ENCODE measurements at regions not wholly inside any gene's neighbourhood (a gene's known extent, or its start where the extent isn't known, plus 50 kb on each side); places are given as distances from the start of the nearest gene placed in this dataset.

DNA sequence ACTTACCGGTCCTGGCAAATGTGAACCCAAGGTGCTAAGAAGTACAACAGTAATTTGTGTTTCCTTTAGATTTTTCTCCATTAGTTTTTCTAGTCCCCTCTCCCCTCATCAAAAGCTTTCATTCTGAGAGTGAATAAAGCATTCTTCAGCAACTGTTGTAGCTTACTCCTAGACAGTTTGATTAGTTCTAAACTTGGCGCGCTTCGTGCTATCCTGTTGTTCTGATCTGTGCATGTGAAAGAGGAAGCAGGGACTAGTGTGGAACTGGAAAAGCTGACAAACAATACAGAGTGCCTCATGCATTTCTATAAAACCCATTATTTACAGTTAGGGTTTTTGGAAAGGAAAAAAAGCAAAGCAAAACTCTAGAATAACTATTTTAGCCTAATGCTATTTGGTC lies 556.9 kb upstream of the SLIT2 start:
- DNase-seq, result no peak

DNA sequence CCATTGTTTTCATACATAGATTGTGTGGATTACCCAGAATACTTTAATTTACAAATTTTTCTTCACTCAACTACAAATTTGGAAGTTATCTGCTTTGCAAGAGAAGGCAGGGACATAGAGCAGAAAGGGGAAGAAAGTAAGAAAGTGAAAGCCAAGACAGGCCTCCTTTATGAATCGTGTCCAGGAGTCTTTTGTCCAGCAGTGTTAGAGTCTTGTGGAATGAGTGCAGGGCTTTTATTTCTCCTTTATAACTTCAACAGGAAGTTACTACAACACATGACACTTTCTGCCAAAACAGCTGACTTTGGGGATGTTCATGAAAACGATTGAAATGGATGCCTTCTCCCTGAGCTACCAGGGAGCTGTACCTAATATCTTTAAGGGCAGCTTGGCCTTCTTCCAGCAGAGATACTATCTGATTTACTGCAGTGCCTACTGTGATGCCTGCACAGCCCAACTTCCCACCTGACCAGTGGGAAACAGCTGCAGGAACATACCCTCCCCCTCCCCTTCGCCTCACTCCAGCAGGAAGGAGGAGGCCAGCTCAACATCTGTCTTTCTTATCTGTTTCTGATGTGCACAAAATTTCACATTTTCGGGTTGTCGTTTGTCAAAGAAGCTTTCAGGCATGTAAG lies 557.7 kb upstream of the SLIT2 start:
- DNase-seq, result no peak

DNA sequence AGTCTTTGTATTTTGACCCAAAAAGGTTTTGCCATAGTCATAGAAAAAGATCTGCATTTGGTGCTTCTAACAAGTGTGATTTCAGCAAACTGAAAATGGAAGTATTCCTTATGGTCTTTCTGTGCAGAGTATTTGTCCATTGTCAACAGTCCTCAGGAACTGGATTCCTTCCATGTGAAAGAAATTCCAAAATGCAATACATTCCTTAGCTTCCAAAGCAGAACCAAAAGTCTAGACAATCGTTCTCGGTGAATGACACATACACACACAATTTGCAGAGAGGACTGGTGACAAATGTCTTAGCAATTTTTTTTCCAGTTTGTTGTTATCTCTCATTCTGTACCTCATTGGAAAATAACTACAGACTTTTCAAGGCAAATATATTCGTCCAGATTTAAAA lies 562.2 kb upstream of the SLIT2 start:
- DNase-seq, result no peak

DNA sequence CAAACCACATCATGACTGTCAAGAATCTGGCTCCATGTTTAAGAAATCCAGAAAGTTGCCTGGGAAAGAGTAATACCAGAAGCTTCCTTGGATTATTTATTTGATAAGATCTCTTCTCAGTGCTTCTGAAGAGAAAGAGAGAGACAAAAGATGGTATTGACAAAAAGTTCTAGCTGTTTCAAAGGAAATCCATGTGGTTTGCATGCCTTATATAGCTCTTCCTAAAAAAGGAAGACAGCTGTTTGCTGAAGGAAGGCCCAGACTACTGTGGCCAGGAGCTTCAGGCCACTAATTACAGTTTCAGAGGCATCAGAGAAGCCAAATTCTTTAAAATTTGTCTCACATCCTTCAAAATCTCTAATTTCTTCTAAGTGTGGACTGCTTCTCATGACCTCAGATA lies 565.2 kb upstream of the SLIT2 start:
- DNase-seq, result no peak

DNA sequence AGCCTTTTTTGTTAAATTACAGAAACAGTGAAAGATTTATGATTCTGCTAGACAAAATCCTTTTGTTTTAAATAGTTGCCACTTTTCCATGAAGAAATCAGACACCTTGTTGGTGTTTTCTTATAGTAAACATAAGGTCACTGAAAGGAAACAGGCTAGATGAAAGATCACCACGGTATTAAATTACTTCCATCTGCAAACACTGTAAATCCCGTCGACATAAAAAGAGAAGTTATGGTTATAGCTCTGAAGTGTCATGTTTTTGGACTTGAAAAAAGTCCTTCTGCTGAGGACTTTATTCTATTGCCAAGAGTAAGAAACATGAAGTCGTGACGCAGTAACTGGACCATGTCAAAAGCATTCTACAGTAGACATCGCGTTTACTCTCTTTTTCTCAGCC lies 567.6 kb upstream of the SLIT2 start:
- DNase-seq, result no peak

DNA sequence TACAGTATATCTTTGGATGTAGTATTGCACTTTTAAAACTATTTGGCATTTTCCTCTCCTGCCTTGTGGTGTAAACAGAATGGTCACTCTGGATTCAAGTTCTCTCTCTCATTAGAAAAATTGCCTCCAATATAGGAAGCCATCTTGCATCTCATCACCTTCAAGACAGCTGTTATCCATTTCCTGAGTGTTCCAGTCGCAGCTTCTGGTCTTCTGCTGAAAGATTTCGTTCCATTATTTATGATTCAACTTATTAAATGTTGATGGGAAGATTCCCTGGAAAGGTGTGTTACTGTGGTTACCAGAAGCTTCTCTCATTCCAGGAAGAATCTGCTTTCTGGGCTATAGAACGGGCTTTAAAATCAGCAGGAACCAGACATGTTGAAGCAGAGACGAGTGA lies 568.3 kb upstream of the SLIT2 start:
- no peak for DNase-seq

DNA sequence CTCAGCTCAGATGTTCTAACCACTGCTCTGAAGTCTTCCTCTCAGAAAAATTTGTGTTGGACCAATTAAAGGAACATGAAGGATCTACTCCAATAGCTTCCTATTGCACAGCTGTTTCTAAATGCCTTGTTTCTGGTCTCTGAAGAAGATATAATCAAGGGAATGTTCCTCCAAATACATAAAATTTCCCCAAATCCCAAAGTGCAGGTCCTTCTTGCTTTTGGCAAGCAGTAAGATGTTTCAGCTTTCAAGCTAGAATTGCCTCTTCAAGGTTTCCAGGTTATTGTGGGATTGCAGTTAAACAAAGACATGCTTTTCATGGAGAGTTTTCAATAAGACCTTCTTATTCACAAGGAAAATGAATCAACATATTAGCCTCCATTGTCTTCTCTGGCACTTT lies 574.5 kb upstream of the SLIT2 start:
- DNase-seq, result no peak

DNA sequence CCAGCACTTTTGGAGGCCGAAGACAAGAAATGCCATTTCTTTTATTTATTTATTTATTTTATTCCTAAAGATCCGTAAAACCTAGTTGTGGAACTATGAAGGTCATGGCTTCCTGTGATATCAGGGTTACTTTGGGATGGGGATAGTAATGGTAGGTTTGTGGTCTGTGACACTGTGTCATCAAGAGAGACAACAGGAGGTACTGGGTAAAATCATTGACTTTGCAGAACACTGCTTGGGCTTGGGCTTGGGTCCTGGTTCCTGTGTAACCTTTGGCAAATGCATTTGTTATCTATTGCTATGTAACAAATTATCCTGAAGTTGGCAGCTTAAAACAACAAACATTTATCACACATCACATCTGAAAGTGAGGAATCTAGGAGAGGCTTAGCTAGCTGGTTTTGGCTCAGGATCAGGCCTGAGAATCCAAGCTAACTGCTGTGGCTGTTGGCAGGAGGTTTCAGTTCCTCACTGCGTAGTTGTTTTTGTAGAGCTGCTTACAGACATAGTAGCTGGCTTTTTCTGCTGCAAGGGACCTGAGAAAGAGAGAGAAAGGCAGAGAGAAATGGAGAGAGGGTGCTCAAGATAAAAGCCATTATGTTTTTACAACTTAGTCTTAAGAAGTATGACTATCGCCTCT lies 576.4 kb upstream of the SLIT2 start:
- no peak for DNase-seq

DNA sequence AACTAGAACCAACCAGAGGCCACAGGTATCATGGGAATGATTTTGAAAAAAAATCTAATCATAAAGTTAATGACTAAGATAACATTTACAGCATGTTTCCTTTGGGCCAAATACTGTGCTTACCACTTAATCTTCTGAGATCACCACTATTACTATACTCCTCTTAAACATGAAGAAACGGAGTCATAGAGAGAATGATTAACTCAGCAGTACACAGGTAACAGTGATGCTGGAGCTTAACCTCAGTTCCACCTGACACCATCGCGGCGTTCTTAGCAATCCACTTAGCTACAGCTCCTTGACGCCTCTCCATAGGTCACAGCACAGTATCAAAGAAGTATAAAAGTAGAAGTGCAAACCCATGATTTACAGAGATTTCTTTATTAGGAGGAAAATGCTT lies 592.6 kb upstream of the SLIT2 start:
- DNase-seq, result no peak

DNA sequence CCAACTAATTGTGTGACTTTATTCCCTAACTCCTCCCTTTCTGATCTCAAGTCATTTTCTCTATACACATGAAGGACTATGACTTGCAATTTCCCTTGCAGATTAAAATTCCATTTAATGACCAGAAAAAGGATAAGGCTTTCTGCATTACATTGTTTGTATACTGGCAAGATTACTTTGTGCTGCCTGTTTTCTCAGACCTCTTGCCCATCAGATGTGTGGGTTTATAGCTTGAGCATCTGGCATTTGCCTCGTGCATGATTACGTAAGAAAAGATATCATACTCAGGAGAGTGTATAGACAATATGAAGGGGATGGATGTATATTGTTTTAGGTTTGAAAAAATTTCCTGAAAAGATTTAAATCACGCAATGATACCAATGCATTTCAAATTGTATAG lies 593.8 kb upstream of the SLIT2 start:
- DNase-seq, result no peak

DNA sequence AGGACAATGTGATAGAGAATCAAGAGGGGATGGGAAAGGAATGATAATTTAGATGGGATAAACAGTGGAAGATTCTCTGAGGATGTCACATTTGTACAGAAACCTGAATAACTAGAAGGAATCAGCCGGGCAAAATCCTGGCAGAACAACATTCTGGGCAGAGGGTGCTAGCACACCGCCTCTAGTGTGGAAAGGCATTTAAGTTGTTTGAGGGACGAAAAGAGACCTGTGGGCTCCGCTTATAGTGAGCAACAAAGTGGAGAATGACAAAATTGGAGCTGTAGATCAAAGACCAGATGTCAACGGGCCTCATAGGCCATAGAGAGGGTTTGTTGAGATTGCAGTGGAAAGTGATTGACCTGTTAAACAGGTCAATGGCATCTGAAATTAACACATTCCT lies 596.0 kb upstream of the SLIT2 start:
- DNase-seq, result no peak

DNA sequence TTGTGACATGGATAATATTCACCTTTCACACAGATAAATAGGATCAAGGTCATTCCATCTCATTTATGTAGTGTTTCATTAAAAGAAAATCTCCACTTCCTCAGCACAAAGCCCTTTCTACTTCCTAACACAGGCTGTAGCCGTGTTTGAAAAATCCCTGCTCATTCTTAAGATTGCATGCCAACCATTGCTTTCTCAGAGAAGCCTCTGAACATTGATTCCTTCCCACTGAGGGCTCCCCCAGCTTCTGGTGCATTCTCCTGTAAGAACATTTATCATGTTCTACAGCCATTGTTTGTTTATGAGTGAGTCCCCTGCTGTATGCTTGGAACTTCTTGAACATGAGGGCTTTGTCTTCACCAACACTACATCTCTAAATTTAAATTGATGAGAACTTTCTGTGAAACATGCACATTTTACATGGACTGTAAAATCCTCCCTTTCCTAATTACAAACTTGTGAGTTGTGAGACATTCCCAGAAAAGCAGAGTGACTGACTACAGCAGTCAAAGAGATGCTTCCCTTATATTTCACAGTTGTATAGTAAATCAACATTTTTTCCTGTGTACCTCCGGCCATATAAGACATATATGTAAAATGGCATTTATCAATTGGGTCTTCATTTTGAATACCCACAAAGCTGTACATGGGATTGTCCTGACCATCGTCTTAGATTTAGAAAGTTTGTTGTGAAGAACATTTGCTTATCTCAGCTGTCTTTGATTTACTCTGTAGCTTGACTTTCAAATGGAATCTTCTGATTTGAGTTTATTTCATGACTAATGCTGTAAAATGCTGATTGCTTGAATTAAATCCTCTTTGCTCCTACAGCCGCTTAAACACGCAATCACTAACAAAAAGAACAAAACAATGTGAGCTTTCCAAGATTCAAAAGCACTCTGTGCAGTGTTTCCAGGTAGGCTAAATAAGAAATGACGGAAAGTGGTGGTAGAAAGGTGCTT lies 600.5 kb upstream of the SLIT2 start:
- no peak for DNase-seq

DNA sequence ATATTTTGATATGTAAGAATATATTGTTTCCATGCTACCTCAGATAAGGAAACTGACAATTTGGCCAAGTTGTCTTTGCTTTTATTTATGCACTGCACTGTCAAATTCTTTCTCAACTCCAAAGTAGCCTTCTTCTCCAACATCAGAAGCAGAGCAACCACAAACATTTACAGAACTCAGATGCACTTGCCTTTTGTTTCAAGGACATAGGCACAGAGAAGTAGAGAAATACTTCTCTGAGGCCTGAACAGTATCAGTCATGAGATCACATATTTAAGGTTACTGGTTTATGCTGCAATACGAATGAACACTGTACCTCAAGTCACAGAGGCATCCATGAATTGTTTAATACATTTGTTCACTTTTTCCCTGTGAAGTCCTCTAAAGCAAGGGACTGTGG lies 606.1 kb upstream of the SLIT2 start:
- DNase-seq, result no peak

DNA sequence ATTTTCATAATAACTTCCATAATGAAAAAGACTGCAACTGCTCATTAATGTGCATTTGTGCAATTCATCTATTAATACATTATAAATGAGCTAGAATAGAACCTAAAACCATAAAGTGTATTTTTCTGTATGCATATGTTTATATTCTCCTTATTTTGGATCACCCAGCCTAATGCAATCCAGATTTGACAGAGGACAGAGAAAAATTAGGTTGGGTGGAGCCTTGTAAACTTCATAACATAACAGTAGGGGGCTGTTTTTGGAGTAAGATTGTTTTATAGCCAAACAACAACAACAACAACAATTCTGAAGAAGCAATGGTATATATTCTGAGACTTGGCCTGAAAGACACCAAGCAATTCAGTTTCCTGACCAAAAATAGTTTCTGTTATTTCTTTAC lies 615.3 kb upstream of the SLIT2 start:
- DNase-seq, result no peak

DNA sequence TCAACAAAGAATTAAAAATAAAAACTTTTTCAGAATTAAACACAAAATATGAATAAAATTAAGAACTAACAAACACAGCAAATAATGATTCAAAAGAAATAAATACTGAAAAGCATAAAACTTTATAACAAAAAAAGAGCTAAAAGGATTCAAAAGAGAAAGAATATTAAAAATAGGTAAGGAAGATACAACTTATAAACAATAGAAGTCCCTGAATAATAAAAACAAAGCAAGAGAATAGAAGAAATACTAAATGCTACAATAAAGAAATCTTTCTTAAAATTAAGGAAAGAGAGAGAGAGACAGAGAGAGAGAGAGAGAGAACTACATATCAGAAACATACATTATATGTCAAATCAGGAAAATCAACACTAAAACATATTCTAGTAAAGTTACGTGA lies 619.9 kb upstream of the SLIT2 start:
- DNase-seq, result no peak

DNA sequence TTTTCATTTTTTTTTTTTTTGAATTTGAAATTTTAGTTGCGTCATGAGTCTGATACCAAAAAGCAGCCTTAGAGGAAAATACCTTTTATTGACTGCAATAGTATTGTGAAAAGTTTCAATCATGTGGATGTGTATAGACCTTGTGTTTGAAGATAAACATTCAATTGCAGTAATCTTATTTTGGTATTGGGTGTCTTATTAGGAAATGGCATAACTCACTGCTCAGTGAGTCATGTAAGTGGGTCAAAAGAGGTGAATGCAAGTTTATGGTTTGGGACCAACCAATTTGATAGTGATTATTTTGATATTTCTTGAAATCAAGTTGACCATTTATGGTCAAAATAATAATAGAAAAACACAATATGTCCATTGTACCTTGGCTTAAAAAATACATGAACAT lies 627.8 kb upstream of the SLIT2 start:
- DNase-seq, result no peak

DNA sequence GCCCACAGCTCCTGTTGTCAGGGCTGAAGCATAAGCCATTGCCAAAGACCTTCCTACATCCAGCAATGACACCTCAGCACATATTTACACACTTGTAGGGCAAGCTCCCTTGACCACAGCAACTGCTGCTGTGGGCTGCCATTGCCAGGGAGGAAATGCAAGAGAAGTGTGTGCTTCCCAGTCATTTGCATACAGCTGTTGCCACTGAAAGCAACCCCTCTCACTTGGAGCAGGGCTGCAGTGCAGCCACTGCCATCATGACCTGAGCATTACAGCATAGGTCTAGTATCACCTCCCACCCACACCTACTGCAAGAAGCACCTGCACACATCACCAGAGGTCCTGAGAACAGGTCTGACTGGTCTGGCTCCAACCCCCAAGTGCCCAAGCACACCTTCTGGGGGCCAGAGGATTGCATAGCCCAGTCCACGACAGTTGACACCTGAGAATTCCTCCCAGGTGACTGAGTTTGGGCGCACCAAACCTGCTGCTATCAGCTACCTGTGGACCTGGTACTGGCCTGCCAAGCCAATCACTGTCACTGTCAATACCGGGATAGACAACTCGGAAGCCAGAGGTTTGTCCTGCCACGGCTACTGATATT lies 636.5 kb upstream of the SLIT2 start:
- no peak for DNase-seq

DNA sequence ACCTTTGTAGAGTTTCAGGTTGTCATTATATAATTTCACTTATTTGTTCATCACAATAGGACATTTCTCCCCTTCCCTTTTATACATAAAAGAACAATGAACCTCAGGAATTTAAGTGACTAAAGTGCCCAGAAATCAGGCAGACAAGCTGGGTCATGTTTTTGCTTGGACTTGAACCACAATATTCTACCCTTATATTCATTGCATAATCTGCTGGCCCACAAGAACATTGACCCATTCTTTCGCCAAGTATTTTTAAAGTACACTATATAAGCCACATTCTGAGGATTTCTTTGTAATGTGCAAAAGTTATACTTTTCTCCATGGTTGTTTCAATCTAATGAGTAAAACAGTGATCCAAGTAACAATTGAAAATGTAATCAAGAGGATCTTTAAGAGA lies 637.5 kb upstream of the SLIT2 start:
- DNase-seq, result no peak

DNA sequence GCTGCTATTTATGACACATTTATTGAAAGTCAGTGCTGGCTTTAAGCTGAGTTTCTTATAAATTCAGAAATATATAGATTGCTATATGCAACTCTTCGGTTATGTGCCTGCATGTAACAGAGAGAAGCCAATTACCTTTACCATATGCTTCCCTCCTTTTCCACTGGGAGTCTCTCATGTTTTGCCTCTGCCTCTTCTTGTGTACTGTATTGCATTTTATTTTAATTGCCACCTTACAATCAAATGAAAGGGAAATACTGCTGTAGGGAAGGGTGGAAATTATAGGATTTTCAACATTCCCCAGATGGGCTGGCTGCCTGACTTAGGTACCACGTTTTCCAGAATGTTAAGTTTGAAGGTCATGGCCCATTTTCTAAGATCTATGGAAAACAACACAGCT lies 655.4 kb upstream of the SLIT2 start:
- DNase-seq, result no peak

DNA sequence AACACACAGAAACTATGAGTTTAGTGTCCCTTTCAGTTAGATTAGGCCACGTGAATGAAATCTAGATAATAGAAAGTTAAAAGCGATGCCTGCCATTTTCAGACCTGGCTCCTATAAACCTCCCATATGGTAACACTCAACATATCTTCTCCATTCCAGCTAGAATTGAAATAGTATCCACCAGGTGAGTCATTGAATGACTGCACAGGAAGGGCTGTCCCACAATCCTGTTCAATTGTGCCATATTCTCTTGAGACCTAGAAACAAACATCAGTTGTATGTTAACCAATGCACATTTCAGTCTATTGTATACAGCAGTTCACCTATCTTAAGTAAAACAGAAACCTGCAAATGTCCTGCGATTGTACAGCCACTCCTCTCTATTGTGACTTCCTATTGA lies 659.3 kb upstream of the SLIT2 start:
- no peak for DNase-seq

DNA sequence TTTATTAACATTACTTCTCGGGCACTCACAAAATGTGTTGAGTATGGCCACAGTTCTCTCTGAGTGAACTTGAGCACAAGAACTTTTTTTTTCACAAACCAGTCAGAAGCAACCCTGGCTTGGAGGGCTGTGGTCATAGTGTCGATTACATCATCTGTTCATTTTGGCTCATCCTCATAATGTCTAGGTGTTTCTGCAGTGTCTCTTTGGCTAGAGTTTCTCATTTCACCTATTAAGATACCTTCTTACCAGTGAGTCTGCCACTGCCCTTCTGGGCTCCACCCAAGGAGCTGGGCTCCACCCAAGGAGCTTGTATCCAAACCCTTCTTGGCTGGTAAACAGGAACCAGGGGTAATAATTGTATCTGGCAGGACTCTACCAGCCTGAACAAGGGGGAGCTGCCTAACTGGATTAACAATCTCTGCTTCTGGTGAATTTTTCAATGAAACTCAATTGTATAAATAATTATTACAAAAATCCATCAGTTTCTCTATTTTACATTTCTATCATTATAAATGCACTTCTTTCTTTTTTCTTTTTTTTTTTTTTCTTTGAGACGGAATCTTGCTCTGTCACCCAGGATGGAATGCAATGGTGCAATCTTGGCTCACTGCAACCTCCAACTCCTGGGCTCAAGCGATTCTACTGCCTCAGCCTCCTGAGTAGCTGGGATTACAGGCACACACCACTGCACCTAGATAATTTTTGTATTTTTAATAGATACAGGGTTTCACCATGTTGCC lies 667.7 kb upstream of the SLIT2 start:
- DNase-seq, result no peak

DNA sequence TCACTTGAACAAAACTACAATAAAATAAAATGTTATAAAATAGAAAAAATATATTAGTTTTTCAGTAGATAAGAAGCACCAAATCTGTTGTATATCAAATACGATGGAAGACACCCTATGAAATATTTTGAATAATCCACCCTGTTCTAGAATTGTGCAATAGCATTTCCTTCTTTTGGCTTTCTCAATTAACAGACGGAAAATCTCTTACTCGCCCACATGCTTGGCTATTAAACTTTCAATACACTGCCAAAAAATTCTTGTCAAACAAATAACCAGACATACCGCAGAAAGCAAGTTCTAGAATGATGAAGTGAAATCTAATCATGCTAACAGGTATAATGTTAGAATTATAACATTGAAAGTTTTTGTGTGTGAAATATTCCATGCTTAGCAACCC lies 671.6 kb upstream of the SLIT2 start:
- DNase-seq, result no peak

DNA sequence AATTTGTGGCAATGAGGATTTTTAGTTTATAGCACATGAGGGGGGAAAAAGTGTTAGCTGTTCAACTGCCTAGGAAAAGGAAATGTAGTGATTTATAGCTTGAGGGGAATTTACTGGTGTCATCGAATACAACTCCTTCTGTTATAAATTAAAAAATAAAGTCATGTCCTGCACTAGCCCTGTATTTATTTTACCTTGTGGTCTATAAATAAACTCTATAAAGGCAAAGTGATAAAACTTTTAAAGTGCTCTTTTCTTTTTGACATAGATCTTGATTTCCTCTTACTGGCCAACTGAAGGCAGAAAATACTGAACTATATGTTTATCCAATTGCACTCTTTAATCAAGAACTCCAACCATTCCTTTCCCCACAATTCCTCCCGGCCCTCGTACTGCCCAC lies 672.1 kb upstream of the SLIT2 start:
- no peak for DNase-seq

All from activated naive CD4-positive, alpha-beta T cell treated with Interleukin-2 at 50 U/mL for 16 hours (primary cell).